Erythroblast (primary cell): ENCODE measurements at regions not wholly inside any gene's neighbourhood (a gene's known extent, or its start where the extent isn't known, plus 50 kb on each side); places are given as distances from the start of the nearest gene placed in this dataset.

Experiments used
- GATA1 ChIP-seq: IDR thresholded peaks from 2 replicates; pipeline ENCODE4 v1.6.1; 2011; ENCODE audit warnings: low read depth, mild to moderate bottlenecking, control low read depth, low read length, moderate library complexity
- POLR2A ChIP-seq: IDR thresholded peaks from 2 replicates; pipeline ENCODE4 v1.6.1; 2011; ENCODE audit warnings: mild to moderate bottlenecking, low read length

DNA sequence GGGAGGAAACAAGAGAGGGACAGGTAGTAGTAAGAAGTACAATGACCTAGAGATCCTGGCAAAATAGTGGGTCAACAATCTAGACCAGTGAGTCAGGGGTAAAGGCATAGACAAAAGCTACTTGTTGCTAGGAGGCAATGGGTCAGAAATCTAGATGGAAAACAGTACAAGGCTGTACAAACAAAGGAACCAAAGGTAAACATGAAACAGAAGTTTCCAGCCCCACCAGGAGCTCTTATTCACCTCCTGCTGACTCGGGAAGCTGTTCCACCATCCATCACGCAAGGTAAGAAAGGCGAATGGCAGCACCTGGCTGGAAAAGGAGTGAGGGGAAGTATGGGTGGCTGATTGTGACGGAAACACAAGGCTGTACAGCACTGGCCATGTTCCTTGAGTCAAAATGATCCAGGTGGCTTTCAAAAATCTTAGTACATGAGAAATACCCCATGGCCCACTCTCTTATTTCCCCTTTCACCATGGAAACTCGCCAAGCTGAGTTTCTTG is 70.5 kb upstream of the RAI14 start:
- TF ChIP-seq POLR2A = no peak
- no peak for TF ChIP-seq GATA1
